ENCODE measurements at regions not wholly inside any gene's neighbourhood (a gene's known extent, or its start where the extent isn't known, plus 50 kb on each side); places are given as distances from the start of the nearest gene placed in this dataset.

DNA sequence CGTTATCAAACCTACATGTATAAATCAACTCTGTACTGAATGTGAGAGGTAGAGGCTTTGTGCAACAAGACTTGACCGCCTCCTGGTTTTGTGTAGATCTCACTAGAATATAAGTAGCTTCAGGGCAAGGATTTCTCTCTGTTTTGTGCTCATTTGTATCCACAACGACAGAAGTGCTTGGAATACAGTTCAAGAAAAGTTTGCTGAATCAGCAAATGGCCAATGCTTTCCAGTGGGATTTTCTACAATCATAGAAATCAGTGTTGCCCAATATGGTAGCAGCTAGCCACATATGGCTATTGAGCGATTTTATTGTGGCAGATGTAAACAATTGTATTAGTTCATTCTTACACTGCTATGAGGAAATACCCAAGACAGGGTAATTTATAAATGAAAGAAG, 127.4 kb downstream of the VCX3A start:
- H3K4me3 ChIP-seq (replicated peaks; ENCODE audit: low read depth, low read length) = no peak overlapping the region
- H3K36me3 ChIP-seq (ENCODE audit: control insufficient read depth, insufficient read depth, low read length) = no peaks in the 10 kb centered on the region
- TF ChIP-seq, protein P1, sequence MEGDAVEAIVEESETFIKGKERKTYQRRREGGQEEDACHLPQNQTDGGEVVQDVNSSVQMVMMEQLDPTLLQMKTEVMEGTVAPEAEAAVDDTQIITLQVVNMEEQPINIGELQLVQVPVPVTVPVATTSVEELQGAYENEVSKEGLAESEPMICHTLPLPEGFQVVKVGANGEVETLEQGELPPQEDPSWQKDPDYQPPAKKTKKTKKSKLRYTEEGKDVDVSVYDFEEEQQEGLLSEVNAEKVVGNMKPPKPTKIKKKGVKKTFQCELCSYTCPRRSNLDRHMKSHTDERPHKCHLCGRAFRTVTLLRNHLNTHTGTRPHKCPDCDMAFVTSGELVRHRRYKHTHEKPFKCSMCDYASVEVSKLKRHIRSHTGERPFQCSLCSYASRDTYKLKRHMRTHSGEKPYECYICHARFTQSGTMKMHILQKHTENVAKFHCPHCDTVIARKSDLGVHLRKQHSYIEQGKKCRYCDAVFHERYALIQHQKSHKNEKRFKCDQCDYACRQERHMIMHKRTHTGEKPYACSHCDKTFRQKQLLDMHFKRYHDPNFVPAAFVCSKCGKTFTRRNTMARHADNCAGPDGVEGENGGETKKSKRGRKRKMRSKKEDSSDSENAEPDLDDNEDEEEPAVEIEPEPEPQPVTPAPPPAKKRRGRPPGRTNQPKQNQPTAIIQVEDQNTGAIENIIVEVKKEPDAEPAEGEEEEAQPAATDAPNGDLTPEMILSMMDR (IDR thresholded peaks at IDR 0.05; ENCODE audit: insufficient read depth, low read length, poor library complexity, severe bottlenecking) = no peak
- no peak for DNase-seq (ENCODE audit: extremely low read depth, insufficient read length)
- H3K27me3 ChIP-seq (replicated peaks; ENCODE audit: control insufficient read depth, insufficient read depth, low read length) = no peaks in the 10 kb centered on the region

DNA sequence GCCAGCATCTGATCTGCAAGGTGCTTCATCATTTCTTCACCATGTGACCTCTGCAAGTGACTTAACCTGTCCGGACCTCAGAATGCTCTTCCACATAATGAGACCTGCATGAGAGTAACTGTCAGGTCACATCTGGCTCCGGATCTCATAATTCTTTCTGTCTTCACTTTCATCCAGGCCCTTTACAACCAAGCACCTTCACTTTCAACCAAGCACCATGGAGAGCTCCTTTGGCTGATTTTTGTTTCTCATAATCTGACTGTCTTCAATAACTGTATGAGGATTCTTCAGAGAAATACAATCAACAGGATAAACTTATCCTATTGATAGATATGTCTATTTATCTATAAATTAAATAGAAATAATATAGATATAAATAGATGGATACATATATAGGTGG, 148.1 kb downstream of the VCX3A start:
- no peak for DNase-seq (ENCODE audit: extremely low read depth, insufficient read length)
- Histone ChIP-seq H3K27me3 (replicated peaks; ENCODE audit: control insufficient read depth, insufficient read depth, low read length) (no peaks in the 10 kb centered on the region), H3K36me3 (ENCODE audit: control insufficient read depth, insufficient read depth, low read length) (no peaks in the 10 kb centered on the region), H3K4me3 (replicated peaks; ENCODE audit: low read depth, low read length) (no peak overlapping the region)
- TF ChIP-seq, protein P1 (IDR thresholded peaks at IDR 0.05; ENCODE audit: insufficient read depth, low read length, poor library complexity, severe bottlenecking) = no peak

DNA sequence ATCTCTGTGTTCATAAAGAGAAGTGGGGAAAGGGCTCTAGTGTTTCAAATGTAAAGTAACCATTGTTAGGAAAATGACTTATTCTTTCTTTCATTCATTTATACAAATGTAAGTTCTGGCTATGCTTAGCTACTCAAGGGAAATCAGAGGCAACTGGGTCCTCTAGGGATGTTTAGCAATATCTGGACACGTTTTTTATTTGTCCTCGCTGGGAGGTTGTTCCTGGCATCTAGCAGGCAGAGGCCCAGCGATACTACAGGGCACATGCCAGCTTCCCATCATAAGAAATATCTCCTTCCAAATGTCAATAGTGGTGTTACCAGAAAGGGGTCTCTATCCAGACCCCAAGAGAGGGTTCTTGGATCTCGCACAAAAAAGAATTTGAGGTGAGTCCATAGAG, 150.0 kb downstream of the VCX3A start:
- no peaks in the 10 kb centered on the region for H3K36me3 ChIP-seq (ENCODE audit: control insufficient read depth, insufficient read depth, low read length)
- DNase-seq (ENCODE audit: extremely low read depth, insufficient read length) = no peak
- no peak overlapping the region for H3K4me3 ChIP-seq (replicated peaks; ENCODE audit: low read depth, low read length)
- no peaks in the 10 kb centered on the region for H3K27me3 ChIP-seq (replicated peaks; ENCODE audit: control insufficient read depth, insufficient read depth, low read length)
- TF ChIP-seq, protein P1 (IDR thresholded peaks at IDR 0.05; ENCODE audit: insufficient read depth, low read length, poor library complexity, severe bottlenecking) = no peak

DNA sequence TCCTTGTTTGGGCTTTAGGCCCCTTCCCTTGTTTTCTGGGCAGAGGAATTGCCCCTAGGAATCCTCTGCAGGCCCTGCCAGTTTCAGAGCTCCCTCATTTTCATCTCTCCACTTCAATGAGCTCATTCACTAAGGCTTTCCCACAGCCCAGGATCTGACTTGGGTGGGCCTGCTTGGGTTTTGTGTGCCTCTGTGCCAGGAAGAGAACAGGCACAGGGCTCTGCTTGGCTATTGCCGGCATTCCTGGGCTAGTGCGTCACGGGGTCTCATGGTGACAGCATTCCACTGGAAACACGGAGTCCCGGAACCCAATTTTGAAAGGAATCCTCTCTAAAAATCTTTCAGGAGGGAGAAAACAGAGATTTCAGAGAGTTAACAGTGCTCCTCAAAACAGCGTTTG, 150.5 kb downstream of the VCX3A start:
- no peak overlapping the region for H3K4me3 ChIP-seq (replicated peaks; ENCODE audit: low read depth, low read length)
- DNase-seq (ENCODE audit: extremely low read depth, insufficient read length) = no peak
- TF ChIP-seq, protein P1 (IDR thresholded peaks at IDR 0.05; ENCODE audit: insufficient read depth, low read length, poor library complexity, severe bottlenecking) = no peak

DNA sequence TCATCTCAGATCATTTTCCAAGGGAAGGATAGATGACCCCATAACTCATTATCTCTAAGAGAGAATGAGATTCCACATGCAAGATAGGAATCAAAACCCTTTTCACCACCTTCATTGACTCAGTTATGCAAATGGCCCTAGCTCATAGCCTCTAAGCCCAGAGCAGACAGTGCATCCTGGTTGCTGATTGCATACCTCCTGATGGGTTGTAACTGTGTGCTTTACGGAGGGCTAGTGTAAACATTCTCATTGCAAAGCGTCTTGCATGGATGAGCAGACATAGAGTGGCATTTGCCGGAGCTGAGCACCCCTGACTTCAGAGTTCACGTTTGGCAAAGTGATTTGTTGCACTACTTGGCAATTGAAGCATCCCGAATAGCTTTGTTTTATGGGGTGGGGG, 151.0 kb downstream of the VCX3A start:
- Histone ChIP-seq H3K27me3 (replicated peaks; ENCODE audit: control insufficient read depth, insufficient read depth, low read length) (no peaks in the 10 kb centered on the region), H3K36me3 (ENCODE audit: control insufficient read depth, insufficient read depth, low read length) (no peaks in the 10 kb centered on the region), H3K4me3 (replicated peaks; ENCODE audit: low read depth, low read length) (no peak overlapping the region)
- no peak for DNase-seq (ENCODE audit: extremely low read depth, insufficient read length)
- TF ChIP-seq, protein P1 (IDR thresholded peaks at IDR 0.05; ENCODE audit: insufficient read depth, low read length, poor library complexity, severe bottlenecking) = no peak

More for the DNA sequence above, 150.5 kb downstream of the VCX3A start:
- no peaks in the 10 kb centered on the region for H3K36me3 ChIP-seq (ENCODE audit: control insufficient read depth, insufficient read depth, low read length)
- no peaks in the 10 kb centered on the region for H3K27me3 ChIP-seq (replicated peaks; ENCODE audit: control insufficient read depth, insufficient read depth, low read length)

DNA sequence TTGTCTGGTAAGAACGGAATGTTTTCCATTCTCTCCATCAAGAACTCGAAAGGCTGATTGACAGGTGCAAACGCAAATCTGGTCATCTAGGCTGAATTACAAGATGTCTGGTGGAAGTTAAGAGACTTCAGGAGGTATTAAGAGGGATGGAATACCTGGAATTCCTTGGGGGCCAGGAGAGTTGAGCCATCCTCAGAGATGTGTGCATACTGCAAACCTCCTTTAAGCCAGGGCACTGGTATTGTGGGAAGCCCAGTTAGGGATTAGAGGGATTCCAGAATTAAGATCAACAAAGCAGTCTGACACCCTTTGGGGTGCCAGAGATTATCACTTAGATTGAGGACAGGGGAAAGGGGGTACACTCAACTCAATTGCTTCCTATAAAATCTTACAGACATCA, 151.4 kb downstream of the VCX3A start:
- TF ChIP-seq, protein P1 (IDR thresholded peaks at IDR 0.05; ENCODE audit: insufficient read depth, low read length, poor library complexity, severe bottlenecking) = no peak
- Histone ChIP-seq H3K4me3 (replicated peaks; ENCODE audit: low read depth, low read length) (no peak overlapping the region), H3K36me3 (ENCODE audit: control insufficient read depth, insufficient read depth, low read length) (no peaks in the 10 kb centered on the region), H3K27me3 (replicated peaks; ENCODE audit: control insufficient read depth, insufficient read depth, low read length) (no peaks in the 10 kb centered on the region)
- no peak for DNase-seq (ENCODE audit: extremely low read depth, insufficient read length)

Measured in GM06990 (cell line).